GM19238 (cell line): ENCODE measurements at regions not wholly inside any gene's neighbourhood (a gene's known extent, or its start where the extent isn't known, plus 50 kb on each side); places are given as distances from the start of the nearest gene placed in this dataset.
"Not testable (repeated sequence)": the region's sequence is repeated elsewhere in the genome, so short reads cannot be mapped to it uniquely, and the experiment has no call there.

ENCODE experiments used
- DNase-seq: peaks from one replicate; pipeline ENCODE4 v3.0.0; 2011; ENCODE audit warnings: low spot score; ENCODE audit not compliant: insufficient read length

GRCh38 chr3:174538151-174538550, 321.0 kb upstream of the NAALADL2 start:
- no peak for DNase-seq

- DNase-seq, result no peak
These were observed 318.8 kb upstream of the NAALADL2 start for GRCh38 chr3:174540116-174540908.

DNA sequence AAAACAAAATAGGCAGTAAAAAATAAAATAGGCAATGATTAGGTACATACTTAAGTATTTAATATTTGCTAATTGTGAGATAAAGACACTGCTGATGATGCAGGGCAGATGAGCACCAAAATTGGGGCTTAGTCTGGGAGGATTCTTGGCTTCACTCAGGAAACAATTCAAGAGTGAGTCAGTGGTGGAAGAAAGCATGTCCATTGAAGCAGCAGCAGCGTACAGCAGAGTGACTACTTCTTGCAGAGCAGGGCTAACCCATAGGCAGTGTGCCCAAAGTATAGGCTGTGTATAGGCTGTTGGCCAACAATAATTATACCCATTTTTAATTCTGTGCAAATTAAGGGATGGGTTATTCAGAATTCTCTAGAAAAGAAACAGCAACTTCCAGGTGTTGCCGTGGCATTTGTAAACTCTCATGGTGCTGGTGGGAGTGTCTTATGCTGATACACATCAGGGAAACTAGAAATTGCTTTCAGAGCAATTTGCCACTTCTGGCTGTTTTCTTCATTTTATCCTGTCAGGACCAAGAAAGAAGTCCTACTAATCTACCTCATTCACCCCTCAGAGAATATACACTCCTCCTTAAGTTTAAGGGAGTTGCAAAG, 317.3 kb upstream of the NAALADL2 start:
- DNase-seq, result no peak

GRCh38 chr3:174547801-174548435, 311.2 kb upstream of the NAALADL2 start:
- no peak for DNase-seq

- DNase-seq, result no peak
These were observed 310.1 kb upstream of the NAALADL2 start for GRCh38 chr3:174548841-174549623.

GRCh38 chr3:174581558-174581957, 277.6 kb upstream of the NAALADL2 start:
- DNase-seq, result no peak

GRCh38 chr3:174583396-174583795, 275.7 kb upstream of the NAALADL2 start:
- DNase-seq, result no peak

GRCh38 chr3:174587137-174587536, 272.0 kb upstream of the NAALADL2 start:
- DNase-seq, result not testable (repeated sequence)

DNA sequence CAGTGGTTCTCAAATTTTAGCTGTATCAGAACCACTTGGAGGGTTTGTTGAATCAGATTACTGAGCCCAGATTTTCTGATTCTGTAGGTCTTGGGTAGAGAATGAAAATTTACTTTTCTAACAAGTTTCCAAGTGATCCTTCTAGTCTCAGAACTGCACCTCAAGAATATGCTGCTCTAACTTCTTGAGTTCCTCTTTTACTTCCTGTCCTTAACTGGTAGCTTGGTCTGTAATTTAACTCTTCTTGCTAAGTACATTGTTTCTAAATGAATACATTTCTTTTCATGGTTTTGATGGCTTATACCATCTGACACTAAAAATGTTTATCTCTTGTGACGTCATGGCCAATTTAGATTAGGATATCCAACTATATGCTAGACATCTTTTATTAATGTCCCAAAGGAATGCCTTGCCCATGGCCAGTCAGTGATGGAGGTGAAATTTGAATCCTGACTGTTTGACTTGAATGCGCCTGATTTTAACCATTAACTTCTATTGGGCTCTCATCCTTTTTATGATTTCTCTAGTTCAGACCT, 262.6 kb upstream of the NAALADL2 start:
- DNase-seq, result no peak

DNA sequence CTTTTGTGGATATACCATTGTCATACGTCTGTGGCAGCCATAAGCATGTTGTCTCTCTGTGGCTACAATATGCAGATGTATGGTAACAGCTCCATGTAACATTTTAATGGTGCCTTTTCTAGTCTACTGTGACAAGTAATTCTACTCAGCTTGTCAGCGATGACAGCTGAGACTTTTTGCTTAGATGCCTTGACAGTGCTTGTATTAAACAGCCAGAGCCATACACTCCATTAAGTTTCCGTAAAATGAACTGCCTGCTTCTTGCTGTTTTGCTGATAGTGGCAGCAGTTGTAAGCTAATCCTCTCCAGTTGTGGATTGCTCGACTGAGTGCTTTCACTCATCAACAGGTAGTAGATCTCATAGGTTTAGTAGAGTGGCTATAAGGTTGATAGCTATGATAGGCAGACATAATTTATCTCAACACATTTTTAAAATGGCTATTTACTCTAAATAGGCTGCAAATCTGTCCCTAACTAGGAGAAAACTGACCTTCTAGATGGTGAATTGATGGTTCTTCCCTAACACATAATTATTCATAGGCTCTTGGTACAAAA, 260.2 kb upstream of the NAALADL2 start:
- DNase-seq, result no peak

- DNase-seq, result no peak
These were observed 246.0 kb upstream of the NAALADL2 start for GRCh38 chr3:174613173-174613572.

DNA sequence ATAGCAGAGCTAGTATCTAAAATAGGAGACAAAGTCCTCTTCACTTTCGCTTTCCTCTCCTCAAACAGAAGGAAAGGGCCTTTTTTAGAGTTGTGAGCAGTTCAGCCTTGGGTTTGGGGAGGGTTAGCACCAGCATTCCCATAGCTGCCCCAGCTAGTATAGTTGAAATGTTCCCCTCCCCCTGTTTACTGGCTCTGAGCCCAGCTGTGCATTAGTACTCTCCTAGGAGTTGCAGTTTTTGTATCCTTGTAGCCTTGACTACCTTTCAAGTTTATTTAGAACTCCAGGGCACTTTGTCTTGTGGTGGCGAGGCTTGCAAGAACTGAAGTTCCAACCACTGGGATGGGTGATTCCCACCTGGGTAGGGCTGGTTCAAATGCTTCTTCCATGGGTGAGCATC, 245.1 kb upstream of the NAALADL2 start:
- DNase-seq, result no peak

- DNase-seq, result no peak
These were observed 240.6 kb upstream of the NAALADL2 start for GRCh38 chr3:174618368-174619080.

DNA sequence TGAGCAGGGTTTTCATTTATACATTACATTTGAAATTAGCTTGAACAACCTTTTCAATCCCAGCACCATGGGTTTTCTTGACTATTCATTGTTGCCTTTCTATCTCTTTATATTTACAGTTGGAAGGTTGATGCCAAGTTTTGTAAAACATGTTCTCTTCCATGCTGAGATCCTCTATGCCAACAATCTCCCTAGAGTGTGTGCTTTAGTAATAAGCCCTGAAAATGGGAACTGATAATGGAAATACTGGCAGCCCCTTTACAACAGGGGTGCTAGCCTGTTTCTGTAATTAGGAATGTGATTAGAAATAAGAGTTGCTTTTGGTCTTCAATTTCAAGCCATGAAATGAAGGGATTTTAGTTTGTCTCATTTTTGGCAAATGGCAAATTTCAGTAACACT, 239.9 kb upstream of the NAALADL2 start:
- no peak for DNase-seq

DNA sequence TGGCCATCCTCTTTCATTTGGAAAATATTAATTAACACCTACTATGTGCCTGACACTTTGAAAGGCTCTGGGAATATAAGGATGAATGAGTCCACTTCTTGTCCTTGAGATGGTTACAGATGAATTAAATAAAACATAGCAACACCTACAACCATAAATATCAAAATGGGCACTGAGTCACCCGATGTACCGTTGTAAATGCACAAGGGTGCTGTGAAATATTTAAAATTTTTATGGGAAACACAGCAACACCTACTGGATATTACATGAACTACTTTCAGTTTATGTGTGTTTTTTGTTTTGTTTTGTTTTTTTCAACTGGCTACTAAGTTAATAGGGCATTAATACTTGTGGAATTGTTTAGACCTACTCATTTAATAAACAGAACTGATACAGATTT, 239.0 kb upstream of the NAALADL2 start:
- no peak for DNase-seq

DNA sequence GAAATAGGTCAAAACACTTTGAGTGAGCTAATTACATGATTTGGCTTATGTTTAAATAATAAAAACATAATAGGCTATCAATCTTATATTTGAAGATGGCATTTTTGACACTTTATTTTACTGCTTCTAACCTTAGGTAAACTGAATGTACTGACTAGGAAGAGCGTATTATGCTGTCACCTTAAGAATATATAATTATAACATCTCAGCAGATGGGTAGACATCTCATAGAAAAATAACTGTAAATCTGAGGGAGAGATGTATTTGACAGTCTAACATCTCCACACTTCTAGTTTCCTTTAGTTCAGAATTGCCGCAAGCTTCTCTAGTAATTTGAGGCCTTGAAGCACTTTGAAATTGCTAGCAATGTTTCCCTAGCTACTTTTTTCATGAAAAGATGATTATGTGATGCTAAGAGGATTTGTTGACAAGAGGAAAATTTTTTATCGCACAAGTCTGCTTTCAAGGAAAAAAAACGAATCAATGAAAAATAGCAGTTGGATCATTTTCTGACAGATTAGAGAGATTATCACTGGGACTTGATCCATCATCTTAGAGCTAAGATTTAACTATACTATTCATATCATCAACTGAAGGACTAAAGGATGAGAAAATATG, 238.2 kb upstream of the NAALADL2 start:
- DNase-seq, result no peak

- no peak for DNase-seq
These were observed 225.8 kb upstream of the NAALADL2 start for GRCh38 chr3:174633342-174633741.

GRCh38 chr3:174636451-174636850, 222.7 kb upstream of the NAALADL2 start:
- DNase-seq, result no peak

DNA sequence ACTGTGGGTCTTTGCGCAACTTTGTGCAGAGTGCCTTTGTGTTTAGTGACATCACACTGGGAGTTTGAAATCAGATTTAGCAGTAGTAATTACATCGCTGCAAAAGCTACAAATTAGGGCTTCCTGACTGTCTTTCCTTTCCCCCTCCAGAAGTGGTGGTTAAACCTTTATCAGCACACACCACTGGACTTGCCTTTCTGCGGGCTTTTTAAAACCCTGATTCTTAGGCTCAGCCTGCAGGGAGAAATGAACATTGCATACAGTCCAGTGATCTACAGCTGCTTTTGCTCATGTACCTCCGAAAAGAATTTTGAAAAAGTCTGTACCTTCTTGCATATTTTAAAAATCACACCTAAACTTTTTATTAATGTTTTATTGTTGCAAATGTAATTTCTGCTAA, 219.7 kb upstream of the NAALADL2 start:
- DNase-seq, result no peak

DNA sequence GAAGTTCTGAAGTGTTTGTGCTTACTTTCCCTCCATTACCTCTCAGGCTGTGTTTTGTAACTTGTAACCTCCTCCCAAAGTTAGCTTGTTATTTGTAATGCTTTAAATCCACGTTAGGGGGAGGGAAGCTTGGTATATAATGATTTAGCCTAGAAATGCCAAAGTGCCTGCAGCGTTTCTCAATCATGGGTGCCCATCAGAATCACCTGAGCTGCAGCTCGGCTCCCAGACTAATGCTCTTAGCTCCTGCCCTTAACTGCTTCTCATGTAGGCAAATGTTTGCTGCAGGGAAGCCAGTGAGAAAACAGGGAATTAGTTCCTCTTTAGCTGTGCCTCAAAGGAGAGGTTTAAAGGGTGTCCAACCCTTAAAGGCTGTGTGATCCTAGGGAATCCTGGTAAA, 219.2 kb upstream of the NAALADL2 start:
- DNase-seq, result no peak
